Brain microvascular endothelial cell (primary cell): ENCODE measurements at regions not wholly inside any gene's neighbourhood (a gene's known extent, or its start where the extent isn't known, plus 50 kb on each side); places are given as distances from the start of the nearest gene placed in this dataset.
"Not testable (repeated sequence)": the region's sequence is repeated elsewhere in the genome, so short reads cannot be mapped to it uniquely, and the experiment has no call there.

Source experiments
- DNase-seq: peaks from one replicate; pipeline ENCODE4 v3.0.0-alpha.2; 2020
- H3K27ac ChIP-seq: fragments of 250-450 bp; sonication (Bioruptor Pico); 2 replicates; pipeline ENCODE4 v1.5.1; 2020; ENCODE audit warnings: mild to moderate bottlenecking, moderate library complexity
- H3K27me3 ChIP-seq: fragments of 250-450 bp; sonication (Bioruptor Pico); replicated peaks from 2 replicates; pipeline ENCODE4 v1.5.1; 2020; ENCODE audit warnings: mild to moderate bottlenecking
- H3K36me3 ChIP-seq: fragments of 250-450 bp; sonication (Bioruptor Pico); replicated peaks from 2 replicates; pipeline ENCODE4 v1.5.1; 2020; ENCODE audit warnings: mild to moderate bottlenecking
- H3K4me3 ChIP-seq: 2 replicates; pipeline ENCODE4 v1.5.1; 2011; ENCODE audit warnings: low read depth, mild to moderate bottlenecking, control low read depth, low read length, moderate library complexity
- CTCF ChIP-seq: IDR thresholded peaks from 2 replicates; pipeline ENCODE4 v1.5.1; 2011; ENCODE audit warnings: low read depth, mild to moderate bottlenecking, moderate library complexity, low read length, control low read depth, inconsistent platforms; ENCODE audit errors: missing control alignments
- in situ Hi-C: cut with HindIII; loops from 2 replicates; pipeline ENCODE4 v1.10.0; 2017; ENCODE audit warnings: low sequenced_read_pairs, low pct_ligation_motif_present

DNA sequence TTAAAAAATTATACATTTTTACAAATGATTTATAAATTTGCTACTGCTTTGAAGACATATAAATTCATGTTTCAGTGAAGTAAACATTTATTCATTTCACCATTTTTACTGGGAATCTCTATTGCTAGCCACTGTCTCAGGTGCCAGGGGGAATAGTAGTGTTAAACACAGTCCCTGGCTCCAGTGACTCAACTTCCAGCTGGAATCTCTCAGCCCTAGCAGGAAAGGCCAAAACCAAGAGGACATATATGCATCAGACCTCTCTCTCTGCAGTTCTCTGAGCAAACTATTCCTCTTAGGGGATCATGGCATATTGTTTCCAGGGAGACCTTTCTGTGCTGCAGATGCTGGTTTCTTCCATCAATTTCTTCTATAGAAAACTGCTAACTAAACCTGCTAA is 1009.0 kb upstream of the LCORL start:
- DNase-seq: no peak
- H3K36me3 ChIP-seq: no peaks in the 10 kb centered on the region
- in situ Hi-C loops: no loop called here
- no peak overlapping the region for H3K27ac ChIP-seq
- no peak for TF ChIP-seq CTCF
- no peaks in the 10 kb centered on the region for H3K27me3 ChIP-seq
- H3K4me3 ChIP-seq: no peak overlapping the region

DNA sequence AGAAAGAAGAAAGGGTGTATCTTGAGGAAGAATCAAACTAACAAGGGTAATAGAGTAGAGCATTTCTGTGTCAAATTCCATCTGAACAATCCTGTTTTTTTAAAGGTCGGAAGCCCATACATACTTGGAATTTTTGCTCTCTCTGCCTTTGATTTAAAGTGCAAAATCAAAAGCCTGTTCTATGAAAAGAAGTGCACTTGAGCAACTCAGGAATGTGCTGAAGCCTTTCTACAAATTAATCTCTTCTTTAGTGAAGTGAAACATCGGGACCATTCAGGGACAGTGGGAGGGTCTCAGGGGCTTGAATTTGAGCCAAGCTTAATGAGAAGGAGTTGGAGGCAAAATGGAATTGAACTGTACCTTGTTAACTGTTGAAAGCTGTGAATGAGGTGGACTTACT is 1008.5 kb upstream of the LCORL start:
- no peak for TF ChIP-seq CTCF
- DNase-seq: no peak
- no peaks in the 10 kb centered on the region for H3K27me3 ChIP-seq
- no peak overlapping the region for H3K27ac ChIP-seq
- in situ Hi-C loops: no loop called here
- no peak overlapping the region for H3K4me3 ChIP-seq
- no peaks in the 10 kb centered on the region for H3K36me3 ChIP-seq

DNA sequence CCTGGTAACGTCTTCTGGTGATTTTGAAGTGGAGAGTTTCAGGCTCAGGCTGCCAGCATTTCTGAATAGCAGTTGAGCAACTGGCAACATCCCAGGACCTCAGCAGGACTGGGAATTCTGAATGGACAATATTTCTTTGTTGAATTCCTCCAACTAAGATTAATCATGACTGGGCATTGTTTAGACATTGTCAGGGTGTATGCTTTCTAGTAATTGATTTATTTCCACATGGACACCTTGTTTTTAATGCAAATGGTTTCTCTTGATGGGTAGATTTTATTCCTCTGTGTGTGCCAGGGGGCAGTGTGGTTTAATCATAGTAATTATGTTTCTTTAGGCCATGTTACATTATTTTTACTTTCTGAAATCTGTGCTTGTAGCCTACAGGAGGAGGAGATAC is 1004.7 kb upstream of the LCORL start:
- no peak overlapping the region for H3K4me3 ChIP-seq
- H3K27me3 ChIP-seq: no peaks in the 10 kb centered on the region
- TF ChIP-seq CTCF: no peak
- in situ Hi-C loops: no loop called here
- H3K36me3 ChIP-seq: no peaks in the 10 kb centered on the region
- DNase-seq: no peak
- no peak overlapping the region for H3K27ac ChIP-seq

DNA sequence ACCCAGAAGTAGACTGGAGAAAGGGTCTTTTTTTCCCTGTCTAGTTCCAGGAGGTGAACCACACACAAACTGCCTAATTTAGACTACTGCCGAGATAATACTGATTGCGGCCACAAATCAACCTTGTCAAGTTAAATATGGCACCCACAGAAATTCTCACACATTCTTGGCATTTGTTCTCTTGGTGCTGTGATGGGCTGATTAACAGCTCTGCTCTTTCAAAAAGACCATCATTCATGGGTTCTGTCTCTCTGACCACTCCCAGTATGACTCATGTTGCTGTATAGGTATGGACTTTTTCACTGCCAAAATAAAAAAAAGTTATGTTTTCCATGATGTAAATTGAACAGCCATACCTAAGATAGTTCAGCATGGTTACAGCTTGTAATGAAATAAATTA is 1003.5 kb upstream of the LCORL start:
- Histone ChIP-seq H3K27me3 (no peaks in the 10 kb centered on the region), H3K4me3 (no peak overlapping the region), H3K27ac (no peak overlapping the region), H3K36me3 (no peaks in the 10 kb centered on the region)
- in situ Hi-C loops: no loop called here
- no peak for DNase-seq
- no peak for TF ChIP-seq CTCF

DNA sequence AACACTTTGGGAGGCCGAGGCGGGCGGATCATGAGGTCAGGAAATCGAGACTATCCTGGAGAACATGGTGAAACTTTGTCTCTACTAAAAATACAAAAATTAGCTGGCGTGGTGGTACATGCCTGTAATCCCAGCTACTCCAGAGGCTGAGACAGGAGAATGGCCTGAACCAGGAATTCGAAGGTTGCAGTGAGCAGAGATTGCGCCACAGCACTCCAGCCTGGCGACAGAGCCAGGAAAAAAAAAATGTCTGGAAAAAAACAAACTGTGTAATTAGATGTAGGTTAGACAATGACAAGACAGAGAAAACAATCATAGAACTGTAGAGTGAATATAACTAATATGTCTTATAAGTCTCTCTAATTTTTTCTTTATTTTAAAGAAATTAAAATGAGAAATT is 1002.5 kb upstream of the LCORL start:
- in situ Hi-C loops: no loop called here
- H3K27me3 ChIP-seq: no peaks in the 10 kb centered on the region
- no peaks in the 10 kb centered on the region for H3K36me3 ChIP-seq
- no peak overlapping the region for H3K4me3 ChIP-seq
- TF ChIP-seq CTCF: no peak
- DNase-seq: no peak
- H3K27ac ChIP-seq: no peak overlapping the region

- H3K27me3 ChIP-seq: no peaks in the 10 kb centered on the region
- H3K4me3 ChIP-seq: no peak overlapping the region
- no peak overlapping the region for H3K27ac ChIP-seq
- DNase-seq: no peak
- in situ Hi-C loops: no loop called here
- TF ChIP-seq CTCF: no peak
- no peaks in the 10 kb centered on the region for H3K36me3 ChIP-seq
These were observed 1000.1 kb upstream of the LCORL start for GRCh38 chr4:19021617-19022016.

DNA sequence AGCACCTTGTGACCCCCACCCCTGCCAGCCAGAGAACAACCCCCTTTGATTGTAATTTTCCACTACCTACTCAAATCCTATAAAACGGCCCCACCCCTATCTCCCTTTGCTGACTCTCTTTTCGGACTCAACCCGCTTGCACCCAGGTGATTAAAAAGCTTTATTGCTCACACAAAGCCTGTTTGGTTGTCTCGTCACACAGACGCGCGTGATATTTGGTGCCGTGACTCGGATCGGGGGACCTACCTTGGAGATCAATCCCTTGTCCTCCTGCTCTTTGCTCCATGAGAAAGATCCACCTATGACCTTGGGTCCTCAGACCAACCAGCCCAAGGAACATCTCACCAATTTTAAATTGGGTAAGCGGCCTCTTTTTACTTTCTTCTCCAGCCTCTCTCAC is 995.0 kb upstream of the LCORL start:
- H3K36me3 ChIP-seq, H3K27ac ChIP-seq, H3K27me3 ChIP-seq, H3K4me3 ChIP-seq, in situ Hi-C loops, DNase-seq: not testable (repeated sequence)
